HG03354 (cell line): ENCODE measurements at regions not wholly inside any gene's neighbourhood (a gene's known extent, or its start where the extent isn't known, plus 50 kb on each side); places are given as distances from the start of the nearest gene placed in this dataset.
"Not testable (repeated sequence)": the region's sequence is repeated elsewhere in the genome, so short reads cannot be mapped to it uniquely, and the experiment has no call there.

Experiments
- ATAC-seq: cut with Tn5 transposase; IDR thresholded peaks from one replicate; pipeline ENCODE4 v1.9.1; 2021; ENCODE audit warnings: mild to moderate bottlenecking; ENCODE audit not compliant: unreplicated experiment, poor library complexity, severe bottlenecking

DNA sequence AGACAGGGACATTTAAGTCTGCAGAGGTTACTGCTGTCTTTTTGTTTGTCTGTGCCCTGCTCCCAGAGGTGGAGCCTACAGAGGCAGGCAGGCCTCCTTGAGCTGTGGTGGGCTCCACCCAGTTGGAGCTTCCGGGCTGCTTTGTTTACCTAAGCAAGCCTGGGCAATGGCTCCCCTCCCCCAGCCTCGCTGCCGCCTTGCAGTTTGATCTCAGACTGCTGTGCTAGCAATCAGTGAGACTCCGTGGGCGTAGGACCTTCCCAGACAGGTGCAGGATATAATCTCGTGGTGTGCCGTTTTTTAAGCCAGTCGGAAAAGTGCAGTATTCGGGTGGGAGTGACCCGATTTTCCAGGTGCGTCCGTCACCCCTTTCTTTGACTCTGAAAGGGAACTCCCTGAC, 248.9 kb upstream of the WSB1 start:
- not testable (repeated sequence) for ATAC-seq

DNA sequence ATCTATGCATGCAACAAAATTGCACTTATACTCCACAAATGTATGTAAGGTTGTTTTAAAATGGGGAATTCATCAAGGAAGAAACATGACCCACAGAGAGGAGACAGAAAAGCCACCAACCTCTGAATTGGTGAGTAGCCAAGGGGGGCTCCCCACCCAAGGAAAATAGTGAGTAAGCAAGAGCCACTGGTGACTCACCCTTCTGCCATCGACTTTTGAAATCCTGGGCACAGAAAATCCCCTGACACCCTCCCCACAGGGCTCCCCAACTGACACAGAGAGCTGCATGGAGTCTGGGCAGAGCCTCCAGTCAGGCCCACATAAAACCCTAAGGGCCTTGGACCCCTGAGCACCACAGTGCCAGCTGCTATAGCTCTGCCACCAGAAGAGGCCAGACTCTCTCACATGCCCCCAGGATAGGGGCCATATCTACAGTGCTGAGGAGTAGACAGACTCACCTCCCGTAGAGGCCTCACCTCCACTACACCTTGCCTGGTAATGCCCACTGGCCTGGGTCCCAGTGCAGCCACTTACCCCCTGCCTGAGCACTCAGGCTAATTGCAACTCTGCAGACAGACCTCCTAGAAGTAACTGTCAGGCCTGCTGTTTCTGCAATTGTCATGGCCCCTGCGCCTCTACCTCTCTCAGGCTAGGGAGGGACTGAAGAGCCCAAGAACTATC, 244.7 kb upstream of the WSB1 start:
- no peak for ATAC-seq

DNA sequence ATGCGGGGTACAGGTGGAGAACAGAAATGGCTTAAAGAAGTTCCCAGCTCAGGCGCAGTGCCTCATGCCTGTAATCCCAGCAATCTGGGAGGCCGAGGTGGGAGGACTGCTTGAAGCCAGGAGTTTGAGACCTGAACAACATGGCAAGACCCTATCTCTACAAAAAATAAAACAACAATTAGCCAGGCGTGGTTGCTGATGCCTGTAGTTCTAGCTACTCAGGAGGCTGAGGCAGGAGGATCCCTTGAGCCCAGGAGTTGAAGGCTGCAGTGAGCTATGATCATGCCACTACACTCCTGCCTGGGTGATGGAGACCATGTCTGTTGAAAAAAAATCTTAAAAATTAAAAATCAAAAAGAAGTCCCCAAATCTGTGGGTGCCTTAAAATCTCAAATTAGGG, 228.3 kb upstream of the WSB1 start:
- ATAC-seq, result no peak

GRCh38 chr17:27066315-27066714, 227.6 kb upstream of the WSB1 start:
- no peak for ATAC-seq

- no peak for ATAC-seq
Observed at GRCh38 chr17:27069842-27070508, 223.9 kb upstream of the WSB1 start.

DNA sequence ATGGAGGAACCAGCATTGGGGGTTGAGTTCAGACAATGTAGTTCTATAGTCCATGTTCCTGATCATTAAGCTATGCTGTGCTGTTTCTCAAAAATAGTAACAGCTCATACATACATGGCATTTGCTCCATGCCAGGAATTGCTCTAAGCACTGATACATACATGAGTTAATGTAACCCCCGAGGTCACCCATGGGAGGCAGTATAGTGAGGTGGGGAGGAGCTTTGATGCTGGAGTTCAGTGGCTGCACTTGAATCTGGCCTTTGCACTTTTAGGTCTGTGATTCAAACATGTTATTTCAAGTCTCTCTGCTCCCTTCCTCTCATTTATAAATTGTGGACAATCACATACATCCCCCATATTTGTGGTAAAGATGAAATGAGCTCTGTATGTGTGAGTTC, 223.1 kb upstream of the WSB1 start:
- no peak for ATAC-seq

DNA sequence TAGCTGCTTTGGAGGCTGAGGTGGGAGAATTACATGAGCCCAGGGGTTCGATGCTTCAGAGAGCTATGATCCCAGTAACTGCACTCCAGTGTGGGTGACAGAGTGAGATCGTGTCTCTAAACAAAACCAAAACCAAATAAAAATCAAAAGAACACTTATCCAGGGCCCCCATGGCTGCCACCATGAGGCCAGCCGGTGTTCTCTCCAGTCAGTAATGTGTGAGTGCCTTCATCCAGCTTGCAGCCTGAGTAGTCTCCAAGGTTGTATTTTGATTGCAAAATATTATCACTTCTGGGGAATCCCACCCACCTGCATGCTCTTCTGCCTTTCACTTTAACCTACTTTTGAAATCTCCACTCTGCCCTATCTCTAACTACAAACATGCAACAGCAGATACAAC, 221.0 kb upstream of the WSB1 start:
- ATAC-seq, result no peak

DNA sequence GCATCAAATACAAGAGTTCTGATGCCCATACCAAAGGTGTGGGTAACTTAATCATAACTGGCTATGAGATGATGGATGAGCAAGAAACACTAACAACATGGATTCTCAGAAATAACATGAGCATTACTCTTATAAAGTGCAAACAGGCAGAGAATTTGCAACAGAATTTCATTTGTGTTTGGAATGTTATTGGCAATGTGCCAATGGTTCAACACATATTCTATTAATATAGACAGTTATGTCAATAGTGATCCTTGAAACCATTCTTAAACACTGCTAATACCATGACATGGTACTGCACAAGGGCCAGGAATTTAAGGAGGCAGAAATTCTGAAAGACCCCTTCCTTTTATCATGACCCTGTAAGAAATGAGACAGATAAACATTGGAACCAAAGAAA, 217.1 kb upstream of the WSB1 start:
- ATAC-seq, result no peak

GRCh38 chr17:27078296-27078695, 215.6 kb upstream of the WSB1 start:
- ATAC-seq, result no peak

DNA sequence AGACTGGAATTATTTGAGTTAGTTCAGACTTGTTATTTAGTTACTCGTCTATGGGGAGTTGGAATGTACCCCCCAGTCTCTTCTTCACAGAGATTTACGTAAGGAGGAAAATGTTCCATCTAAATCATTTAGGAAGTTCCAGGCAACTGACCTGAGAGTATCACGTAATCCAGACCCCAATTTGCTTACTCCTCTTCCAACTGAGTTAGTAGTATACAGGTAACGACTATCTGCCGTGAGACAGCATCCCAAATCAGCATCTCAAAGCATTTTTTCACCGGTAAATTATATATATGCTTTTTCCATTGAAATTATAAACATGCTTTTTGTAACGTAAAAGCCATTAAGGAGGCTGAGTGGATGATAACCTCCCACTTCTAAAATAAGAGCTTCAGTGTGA, 214.3 kb upstream of the WSB1 start:
- ATAC-seq, result no peak

DNA sequence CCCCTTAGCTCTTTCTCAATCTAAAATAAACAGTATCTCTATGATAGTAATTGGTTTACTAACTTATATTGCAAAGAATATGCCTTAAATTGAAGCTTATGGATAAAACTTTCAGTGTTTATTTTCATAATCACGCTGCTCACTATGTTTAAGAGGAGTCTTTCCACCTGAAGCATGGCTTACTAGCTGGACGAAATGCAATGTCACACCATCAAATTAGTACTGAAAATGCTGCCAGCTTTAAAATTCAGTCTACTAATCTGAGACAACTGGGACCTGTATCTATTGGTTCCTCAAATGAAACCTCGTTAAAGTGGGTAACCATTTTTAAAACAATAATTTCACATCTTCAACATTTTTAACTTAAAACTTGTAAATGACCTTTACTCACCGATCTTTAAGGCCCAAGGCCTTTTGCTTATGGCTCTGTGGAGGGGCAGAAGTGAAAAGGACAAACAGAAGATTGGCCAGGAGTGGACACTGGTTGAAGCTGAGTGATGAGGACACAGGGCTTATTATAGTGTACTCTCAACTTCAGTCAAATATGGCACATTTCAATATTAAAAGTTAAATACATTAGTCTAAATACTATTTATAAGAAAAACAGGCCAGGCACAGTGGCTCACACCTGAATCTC, 212.8 kb upstream of the WSB1 start:
- no peak for ATAC-seq

- ATAC-seq, result no peak
Observed at GRCh38 chr17:27082023-27082774, 211.7 kb upstream of the WSB1 start.

GRCh38 chr17:27082775-27083154, 211.1 kb upstream of the WSB1 start:
- ATAC-seq, result no peak

DNA sequence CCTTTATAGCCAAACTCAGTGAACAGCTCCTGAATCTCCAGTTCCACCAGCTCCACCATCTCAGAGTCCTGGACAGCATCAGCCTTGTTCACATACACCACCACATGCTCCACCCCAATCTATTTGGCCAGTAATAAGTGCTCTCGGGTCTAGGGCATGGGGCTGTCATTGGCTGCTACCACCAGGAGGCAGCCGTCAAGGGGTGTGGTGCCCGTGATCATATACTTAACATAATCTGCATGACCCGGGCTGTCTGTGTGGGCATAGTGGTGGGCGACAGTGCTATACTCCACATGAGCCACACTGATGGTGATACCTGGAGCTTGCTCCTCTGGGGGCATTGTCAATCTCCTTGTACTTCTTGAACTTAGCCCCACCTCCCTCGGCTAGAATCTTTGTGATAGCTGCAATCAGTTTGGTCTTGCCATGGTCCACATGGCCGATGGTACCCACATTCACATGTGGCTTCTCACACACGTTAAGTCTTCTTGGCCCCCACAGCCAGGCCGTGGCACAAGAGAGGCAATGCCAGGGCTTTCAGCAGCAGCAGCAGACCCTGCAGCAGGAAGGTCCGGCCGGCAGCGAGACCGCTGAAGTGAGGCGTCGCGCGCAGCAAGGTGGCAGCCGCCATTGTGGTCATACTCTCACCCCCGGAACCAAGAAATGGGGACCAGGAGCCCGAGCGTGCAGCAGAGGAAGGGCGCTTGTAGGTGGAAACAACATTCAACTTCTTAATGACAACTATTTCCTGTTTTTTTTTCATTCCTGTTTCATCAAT, 210.3 kb upstream of the WSB1 start:
- no peak for ATAC-seq

- ATAC-seq, result no peak
Observed at GRCh38 chr17:27085517-27085916, 208.4 kb upstream of the WSB1 start.

- no peak for ATAC-seq
Observed at GRCh38 chr17:27086526-27086925, 207.4 kb upstream of the WSB1 start.

- no peak for ATAC-seq
Observed at GRCh38 chr17:27087935-27088766, 205.8 kb upstream of the WSB1 start.

DNA sequence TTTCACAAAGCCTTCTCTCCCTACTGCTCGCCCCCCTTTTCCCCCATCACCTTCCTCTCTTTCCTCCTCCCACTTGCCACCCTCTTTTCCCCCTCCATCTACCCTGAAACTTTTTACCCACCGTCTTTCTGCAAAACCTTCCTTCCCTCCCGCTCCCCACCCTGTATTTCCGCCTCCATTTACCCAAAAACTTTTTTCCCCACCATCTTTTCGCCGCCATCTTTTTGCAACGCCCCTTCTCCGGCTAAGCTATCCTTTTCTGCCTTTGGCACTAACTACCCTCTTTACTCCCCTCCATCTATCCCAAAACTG, 205.2 kb upstream of the WSB1 start:
- no peak for ATAC-seq
